GM23338 (cell line): ENCODE measurements at regions not wholly inside any gene's neighbourhood (a gene's known extent, or its start where the extent isn't known, plus 50 kb on each side); places are given as distances from the start of the nearest gene placed in this dataset.

Experiments used
- EZH2 ChIP-seq: fragments of 200-600 bp; sonication (generic); IDR thresholded peaks from one replicate; pipeline ENCODE4 v1.8.0; 2017; ENCODE audit warnings: antibody characterized with exemption, mild to moderate bottlenecking, low read depth; ENCODE audit not compliant: unreplicated experiment
- POLR2AphosphoS5 ChIP-seq: IDR thresholded peaks from 2 replicates; pipeline ENCODE4 v1.6.1; 2016; ENCODE audit warnings: antibody characterized with exemption, low read depth
- REST ChIP-seq: IDR thresholded peaks from one replicate; pipeline ENCODE4 v1.6.1; 2018; ENCODE audit warnings: antibody characterized with exemption; ENCODE audit not compliant: unreplicated experiment
- ZNF114 ChIP-seq: fragments of 250-450 bp; sonication (Bioruptor Pico); IDR thresholded peaks from 2 replicates; pipeline ENCODE4 v1.5.0; 2020; ENCODE audit warnings: mild to moderate bottlenecking, moderate library complexity
- TF ChIP-seq, protein P1 (sequence below), 2 experiments: fragments of 200-600 bp in 1 of 2; sonication (generic) in 1 of 2; conservative IDR thresholded peaks; 2 replicates each; pipeline versions ENCODE4 v1.5.1 to v1.6.1; 2016 to 2017; ENCODE audit warnings: antibody characterized with exemption in 2 of 2, low read depth in 2 of 2, mild to moderate bottlenecking in 2 of 2, moderate library complexity in 1 of 2

DNA sequence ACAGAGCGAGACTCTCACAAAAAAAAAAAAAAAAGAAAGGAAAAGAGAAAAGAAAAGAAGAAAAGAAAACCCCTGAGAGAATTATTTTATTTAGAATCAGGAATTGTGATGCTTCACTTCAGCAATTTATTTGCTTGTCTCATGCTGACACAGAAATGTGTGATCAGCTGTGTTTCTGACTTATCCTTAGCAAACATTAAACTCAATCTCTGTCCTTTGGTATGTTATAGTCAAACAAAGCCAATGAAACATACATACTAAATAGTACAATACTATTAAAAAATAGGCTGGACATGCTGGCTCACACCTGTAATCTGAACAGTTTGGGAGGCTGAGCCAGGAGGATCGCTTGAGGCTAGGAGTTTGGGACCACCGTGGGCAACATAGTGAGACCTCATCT lies 733.0 kb upstream of the FZD8 start:
- TF ChIP-seq POLR2AphosphoS5 = no peak
- TF ChIP-seq, protein P1, sequence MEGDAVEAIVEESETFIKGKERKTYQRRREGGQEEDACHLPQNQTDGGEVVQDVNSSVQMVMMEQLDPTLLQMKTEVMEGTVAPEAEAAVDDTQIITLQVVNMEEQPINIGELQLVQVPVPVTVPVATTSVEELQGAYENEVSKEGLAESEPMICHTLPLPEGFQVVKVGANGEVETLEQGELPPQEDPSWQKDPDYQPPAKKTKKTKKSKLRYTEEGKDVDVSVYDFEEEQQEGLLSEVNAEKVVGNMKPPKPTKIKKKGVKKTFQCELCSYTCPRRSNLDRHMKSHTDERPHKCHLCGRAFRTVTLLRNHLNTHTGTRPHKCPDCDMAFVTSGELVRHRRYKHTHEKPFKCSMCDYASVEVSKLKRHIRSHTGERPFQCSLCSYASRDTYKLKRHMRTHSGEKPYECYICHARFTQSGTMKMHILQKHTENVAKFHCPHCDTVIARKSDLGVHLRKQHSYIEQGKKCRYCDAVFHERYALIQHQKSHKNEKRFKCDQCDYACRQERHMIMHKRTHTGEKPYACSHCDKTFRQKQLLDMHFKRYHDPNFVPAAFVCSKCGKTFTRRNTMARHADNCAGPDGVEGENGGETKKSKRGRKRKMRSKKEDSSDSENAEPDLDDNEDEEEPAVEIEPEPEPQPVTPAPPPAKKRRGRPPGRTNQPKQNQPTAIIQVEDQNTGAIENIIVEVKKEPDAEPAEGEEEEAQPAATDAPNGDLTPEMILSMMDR (conservative IDR thresholded peaks at IDR 0.05; ENCODE audit: low read depth in 2 of 2) = no peak
- no peak for TF ChIP-seq ZNF114
- no peak for TF ChIP-seq REST
- TF ChIP-seq EZH2 = no peak
